Stimulated activated CD4-positive, alpha-beta T cell treated with anti-CD3 and anti-CD28 coated beads, Interleukin-4, amount 100 ng/mL, for 24 hours (primary cell): ENCODE measurements at regions not wholly inside any gene's neighbourhood (a gene's known extent, or its start where the extent isn't known, plus 50 kb on each side); places are given as distances from the start of the nearest gene placed in this dataset.
"Not testable (repeated sequence)": the region's sequence is repeated elsewhere in the genome, so short reads cannot be mapped to it uniquely, and the experiment has no call there.

Experiments used
- DNase-seq: peaks from one replicate; pipeline ENCODE4 v3.0.0-alpha.2; 2020

- no peak for DNase-seq
Measured at GRCh38 chr2:12435430-12436222, 281.1 kb upstream of the TRIB2 start.

- no peak for DNase-seq
Measured at GRCh38 chr2:12436483-12436882, 280.3 kb upstream of the TRIB2 start.

- no peak for DNase-seq
Measured at GRCh38 chr2:12436935-12437561, 279.7 kb upstream of the TRIB2 start.

GRCh38 chr2:12440731-12441130 is 276.0 kb upstream of the TRIB2 start:
- DNase-seq = no peak

GRCh38 chr2:12441750-12442475 is 274.8 kb upstream of the TRIB2 start:
- DNase-seq = no peak

GRCh38 chr2:12442476-12442847 is 274.3 kb upstream of the TRIB2 start:
- DNase-seq = no peak

- no peak for DNase-seq
Measured at GRCh38 chr2:12448846-12449505, 267.8 kb upstream of the TRIB2 start.

- no peak for DNase-seq
Measured at GRCh38 chr2:12451726-12452125, 265.0 kb upstream of the TRIB2 start.

- no peak for DNase-seq
Measured at GRCh38 chr2:12452185-12452584, 264.6 kb upstream of the TRIB2 start.

- DNase-seq = no peak
Measured at GRCh38 chr2:12453731-12454130, 263.0 kb upstream of the TRIB2 start.

GRCh38 chr2:12455661-12456060 is 261.1 kb upstream of the TRIB2 start:
- no peak for DNase-seq

GRCh38 chr2:12456293-12457106 is 260.2 kb upstream of the TRIB2 start:
- peak; percentile 72 for DNase-seq

GRCh38 chr2:12457831-12458230 is 258.9 kb upstream of the TRIB2 start:
- DNase-seq = no peak

- DNase-seq = no peak
Measured at GRCh38 chr2:12463189-12463588, 253.5 kb upstream of the TRIB2 start.

- no peak for DNase-seq
Measured at GRCh38 chr2:12465631-12466135, 251.1 kb upstream of the TRIB2 start.

- DNase-seq = no peak
Measured at GRCh38 chr2:12467303-12467702, 249.4 kb upstream of the TRIB2 start.

GRCh38 chr2:12469141-12469561 is 247.6 kb upstream of the TRIB2 start:
- no peak for DNase-seq

GRCh38 chr2:12472265-12472664 is 244.5 kb upstream of the TRIB2 start:
- DNase-seq = not testable (repeated sequence)

- no peak for DNase-seq
Measured at GRCh38 chr2:12478151-12479064, 238.3 kb upstream of the TRIB2 start.

GRCh38 chr2:12479065-12479601 is 237.6 kb upstream of the TRIB2 start:
- DNase-seq = no peak
